ENCODE measurements at regions not wholly inside any gene's neighbourhood (a gene's known extent, or its start where the extent isn't known, plus 50 kb on each side); places are given as distances from the start of the nearest gene placed in this dataset.
A peak's percentile ranks its signal among the peaks of the same experiment; 100 is the strongest.
"Not testable (repeated sequence)": the region's sequence is repeated elsewhere in the genome, so short reads cannot be mapped to it uniquely, and the experiment has no call there.

DNA sequence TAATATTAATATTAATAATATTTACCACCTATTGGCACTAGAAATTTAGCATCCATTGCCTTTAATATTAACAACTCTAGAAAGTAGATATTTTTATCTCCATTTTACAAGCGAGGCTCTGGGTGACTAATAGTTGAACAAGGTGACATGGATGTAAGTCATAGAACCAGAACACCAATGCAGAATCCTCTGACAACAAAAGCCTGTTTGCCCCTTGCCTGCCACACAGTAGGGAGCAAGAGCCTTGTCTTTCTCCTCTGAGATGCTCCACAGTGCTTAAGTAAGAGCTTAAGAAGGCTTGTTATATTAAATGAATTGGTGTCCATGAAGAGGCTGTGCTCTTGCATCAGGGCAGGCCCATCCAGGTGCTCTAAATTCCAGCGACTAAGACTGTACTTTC, 51.2 kb upstream of the LBX1 start:
- no peak for DNase-seq

DNA sequence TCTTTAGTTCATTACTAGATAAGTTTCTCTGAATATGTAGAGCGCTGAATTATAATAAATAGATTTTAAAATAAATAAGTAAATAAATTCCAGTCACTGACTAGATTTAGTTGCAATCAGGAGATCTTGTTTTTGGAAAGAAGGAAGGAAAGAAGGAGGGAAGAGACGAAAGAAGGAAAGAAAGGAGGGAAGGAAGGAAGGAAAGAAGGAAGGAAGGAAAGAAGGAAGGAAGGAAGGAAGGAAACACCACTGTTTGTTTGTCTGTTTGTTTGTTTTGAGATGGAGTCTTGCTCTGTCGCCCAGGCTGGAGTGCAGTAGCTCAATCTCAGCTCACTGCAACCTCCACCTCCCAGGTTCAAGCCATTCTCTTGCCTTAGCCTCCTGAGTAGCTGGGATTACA, 51.7 kb upstream of the LBX1 start:
- not testable (repeated sequence) for DNase-seq

DNA sequence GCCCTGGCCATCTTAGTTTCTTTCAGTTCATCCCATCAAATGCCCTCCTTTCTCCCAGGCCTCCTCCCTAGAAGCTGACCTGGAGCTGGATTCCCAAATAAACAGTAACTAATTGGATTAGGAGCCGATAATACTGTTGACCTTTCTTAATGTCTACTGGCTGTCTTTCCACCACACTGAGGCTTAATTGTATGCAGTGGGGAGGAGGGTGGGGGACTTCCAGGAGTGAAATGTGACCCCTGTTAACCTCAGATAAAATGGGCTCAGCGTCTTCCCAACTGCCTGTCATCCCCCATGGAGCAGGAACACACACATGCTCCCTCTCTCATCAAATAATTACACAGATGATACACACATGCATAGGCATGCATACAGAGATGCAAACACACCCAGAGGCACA, 53.7 kb upstream of the LBX1 start:
- no peak for DNase-seq

DNA sequence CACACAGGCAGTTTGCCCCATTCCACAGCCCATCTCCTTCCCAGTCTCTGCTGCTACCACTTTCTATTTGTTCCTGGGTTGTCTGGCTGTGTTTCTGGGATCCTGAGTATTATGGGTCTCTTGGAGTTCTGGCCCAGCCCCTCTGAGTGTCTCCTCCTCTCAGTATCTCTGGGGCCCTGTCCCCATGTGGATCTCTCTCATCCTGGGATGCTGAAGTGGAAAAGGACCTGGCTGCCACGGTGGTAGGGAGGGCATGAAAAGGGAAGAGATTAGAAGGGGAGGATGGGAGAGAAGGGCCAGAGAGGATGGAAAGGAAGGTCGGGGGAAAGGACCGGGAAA, 54.5 kb upstream of the LBX1 start:
- no peak for DNase-seq

DNA sequence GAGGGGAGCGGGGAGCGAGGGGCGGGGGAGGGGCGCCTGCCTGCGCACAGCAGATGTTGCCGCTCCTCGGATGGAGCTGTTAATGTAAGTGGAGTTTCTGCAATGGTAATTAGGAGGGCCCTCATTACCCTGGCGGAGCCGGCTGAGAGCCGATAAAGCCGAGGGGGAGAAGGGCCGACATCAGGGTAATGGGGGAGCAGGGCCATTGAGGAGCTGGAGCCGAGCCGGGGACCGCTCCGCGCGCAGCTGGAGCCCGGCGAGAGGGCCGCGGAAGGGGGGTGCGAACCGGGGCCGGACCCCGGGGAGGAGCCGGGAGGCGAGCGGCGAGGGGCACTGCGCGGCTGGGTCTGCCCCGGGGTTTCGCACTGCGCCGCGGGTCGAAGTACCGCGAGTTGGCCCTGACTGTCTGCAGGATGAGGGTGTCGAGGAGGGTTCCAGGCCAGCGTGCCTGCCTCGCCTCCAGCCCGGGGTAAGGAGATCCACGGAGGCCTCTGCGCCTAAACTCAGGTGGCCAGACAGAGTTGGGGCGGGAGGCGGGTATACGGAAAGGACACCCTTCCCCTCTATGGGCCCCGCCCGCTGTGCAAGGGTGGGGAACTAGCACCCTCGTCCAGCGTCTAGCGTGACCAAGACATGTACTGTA, 55.0 kb upstream of the LBX1 start:
- no peak for DNase-seq

DNA sequence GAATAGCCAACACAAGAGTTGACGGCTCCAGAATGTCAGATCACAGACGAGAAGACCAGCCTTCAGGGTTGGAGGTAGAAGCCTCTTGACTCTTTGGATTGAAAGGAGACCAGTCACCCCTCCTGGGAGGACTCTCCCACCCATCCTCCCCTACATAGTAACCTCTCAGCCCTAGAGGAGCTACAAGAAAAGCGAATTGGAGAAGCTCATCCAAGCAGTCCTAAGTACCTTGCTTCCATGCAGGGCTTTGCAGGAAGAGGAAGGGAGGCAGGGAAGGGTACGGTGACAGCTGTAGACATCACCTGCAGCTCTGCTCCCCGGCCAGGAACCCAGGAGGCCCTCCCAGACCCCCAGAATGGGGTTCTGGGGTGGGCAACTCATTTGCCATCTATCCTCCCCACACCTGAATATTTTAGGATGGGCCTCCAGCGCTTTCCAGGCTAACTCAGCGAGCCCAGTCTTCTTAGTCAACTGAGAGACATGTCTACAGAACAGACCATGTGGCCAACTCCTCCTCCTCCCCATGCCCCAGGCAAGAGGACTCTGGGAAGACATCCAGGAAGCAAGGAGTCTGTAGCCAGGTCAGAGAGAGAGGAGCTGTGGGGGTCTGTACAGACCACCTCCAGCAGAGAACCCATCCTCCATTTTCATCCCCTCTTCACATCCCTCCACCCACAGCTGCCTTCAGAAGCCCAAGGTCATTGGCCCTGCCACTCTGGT, 55.6 kb upstream of the LBX1 start:
- DNase-seq, result no peak

DNA sequence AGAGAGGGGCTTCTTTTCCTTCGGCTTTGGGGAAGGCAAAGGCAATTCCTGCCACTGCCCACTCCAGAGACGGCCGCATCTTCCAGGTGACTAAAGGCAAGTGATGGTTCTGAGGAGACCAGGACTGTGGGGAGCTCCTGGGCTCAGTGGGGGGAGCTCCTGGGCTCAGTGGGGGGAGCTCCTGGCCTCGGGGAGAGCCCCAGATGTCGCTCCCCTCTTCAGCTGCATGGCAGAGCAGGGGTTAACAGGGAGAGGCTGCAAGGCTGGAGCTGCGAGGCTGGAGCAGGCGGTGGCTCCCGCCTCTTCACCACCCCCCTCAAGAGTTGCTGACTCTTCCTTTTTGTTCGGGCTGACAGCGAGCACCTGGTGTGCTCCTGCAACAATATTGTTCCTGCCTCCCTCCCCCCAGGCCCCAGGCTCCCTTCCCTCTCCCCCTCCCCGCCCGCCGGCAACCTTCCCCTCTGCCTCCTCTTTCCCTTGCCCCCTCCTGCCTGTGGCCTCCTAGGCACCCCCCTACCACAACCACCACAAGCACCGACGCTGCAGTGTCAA, 56.3 kb upstream of the LBX1 start:
- no peak for DNase-seq

DNA sequence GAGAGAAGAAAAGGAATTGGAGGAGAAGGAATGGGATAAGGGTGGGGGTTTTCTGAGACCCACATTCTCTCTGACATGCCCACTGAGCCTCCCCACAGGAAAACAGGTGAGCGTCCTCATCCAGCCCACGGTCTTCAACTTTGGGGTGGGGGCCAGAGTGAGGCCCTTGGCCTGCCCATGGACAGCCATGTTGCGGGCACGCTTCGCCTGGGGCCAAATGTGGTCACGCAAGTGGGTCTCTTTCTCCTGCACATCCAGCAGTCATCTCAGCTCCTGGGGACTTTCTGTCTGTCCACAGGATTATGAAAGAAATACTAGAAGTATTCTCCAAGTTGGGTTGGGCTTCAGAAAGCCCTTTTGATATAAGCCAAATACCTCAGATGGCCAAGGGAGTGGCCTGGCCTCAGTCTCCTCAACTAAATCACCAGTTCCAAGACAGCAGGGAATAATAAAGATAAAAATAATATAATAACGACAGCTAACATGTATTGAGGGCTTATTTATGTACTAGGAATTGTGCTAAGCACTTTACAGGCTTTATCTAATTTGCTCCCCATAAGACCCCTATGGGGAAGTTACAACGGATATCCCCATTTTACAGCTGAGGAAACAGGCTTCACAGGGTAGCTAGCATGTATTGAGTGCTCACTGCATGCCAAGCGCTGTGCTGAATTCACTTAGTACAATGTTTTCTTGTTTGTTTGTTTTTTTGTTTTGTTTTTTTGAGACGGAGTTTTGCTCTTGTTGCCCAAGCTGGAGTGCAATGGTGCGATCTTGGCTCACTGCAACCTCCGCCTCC, 57.2 kb upstream of the LBX1 start:
- DNase-seq, result no peak

DNA sequence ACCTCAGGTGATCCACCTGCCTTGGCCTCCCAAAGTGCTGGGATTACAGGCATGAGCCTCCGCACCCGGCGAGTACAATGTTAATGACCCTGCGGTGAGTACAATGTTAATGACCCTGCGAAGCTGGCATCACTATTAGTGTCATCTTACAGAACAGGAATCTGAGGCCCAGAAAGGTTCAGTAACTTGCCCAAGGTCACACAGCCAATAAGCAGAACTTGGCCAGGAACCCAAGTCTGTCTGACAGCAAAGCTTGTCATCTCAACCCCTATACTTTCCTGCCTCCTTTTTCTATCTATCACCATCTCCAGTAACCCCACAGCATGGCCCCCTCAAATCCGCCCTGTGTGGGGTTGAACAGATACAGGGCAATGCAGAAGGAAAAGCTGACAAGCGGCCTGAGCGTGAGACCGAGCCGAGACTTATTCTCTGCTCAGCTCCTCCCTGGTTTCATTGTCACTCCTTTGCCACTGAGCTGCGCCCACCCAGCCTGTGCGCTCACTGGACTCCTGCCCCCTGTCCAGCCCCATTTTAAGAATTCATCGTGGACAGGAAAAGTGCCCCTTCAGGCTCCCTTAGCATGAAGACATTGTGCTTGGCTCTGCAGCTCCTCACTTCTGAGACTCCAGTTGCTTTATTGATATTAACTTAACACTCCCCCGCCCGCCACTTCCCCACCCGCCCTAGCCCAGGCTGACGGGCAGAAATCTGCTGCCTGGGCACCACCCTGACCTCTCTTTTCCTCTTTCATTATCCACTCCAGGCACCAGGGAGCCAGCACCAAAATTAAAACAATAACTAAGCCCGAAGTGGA, 58.1 kb upstream of the LBX1 start:
- DNase-seq, result no peak

DNA sequence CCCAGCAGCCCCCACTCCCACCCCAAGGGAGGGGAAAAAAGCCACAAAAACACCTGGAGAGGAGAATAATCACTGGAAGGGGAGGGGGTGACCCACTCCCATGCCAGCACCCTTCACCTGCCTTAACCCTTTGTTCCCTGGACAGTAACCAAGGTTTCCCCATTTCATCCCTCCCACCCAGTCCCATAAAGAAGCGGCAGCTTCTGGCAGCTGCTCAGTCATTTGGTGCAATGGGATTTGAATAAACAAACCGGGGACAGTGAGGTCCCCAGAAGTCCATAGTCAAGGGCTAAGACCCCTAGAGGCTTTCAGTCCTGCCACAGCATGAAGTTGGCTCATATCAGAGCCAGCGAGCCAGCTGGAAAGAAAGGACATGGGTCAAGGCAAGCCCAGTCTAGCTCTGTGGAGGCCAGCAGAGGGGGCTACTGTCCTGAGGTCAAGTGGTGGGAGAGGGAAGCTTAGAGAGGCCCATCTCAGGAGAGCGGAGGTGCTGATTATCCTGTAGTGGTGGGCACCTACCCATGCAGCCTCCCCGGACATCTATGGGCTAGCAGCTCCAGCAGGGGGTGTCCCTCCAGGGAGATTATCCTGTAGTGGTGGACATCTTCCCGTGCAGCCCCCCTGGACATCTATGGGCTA, 58.9 kb upstream of the LBX1 start:
- DNase-seq, result no peak

DNA sequence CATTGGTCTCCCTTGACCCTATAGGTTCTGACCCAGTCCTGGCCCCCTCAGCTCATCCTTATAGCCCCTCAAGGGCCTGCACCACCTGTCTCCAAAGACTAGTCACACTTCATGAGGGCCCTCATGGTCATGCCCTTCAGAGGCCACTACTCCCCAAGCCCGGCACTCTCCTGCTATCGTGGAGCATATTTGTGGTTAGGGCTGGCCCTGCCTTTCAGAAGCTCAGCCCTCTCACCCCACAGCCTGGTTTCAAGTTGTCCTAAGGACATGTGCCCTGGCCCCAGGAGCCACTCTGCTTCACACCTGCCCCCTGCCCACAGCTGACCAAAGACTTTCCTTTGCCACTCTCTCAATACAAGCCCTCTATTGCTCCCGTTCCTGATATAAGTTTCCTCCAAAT, 60.3 kb upstream of the LBX1 start:
- DNase-seq, result no peak

DNA sequence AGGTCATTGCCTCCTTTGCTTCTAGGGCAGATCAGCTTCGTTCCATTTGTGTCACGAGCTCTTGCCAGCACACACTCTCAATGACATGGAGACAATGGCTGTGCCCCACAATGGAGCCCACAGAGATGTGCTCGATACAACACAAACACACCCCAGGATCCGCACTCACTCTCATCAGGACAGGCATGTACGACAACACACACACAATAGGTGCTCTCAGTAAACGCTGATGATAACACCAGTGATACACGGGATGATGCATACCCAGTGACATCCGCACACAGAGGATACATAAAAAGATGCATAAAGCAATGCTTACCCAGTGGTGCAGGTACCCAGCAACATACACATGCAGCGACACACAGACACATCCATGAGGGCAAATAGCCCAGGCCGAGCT, 61.2 kb upstream of the LBX1 start:
- DNase-seq, result no peak

DNA sequence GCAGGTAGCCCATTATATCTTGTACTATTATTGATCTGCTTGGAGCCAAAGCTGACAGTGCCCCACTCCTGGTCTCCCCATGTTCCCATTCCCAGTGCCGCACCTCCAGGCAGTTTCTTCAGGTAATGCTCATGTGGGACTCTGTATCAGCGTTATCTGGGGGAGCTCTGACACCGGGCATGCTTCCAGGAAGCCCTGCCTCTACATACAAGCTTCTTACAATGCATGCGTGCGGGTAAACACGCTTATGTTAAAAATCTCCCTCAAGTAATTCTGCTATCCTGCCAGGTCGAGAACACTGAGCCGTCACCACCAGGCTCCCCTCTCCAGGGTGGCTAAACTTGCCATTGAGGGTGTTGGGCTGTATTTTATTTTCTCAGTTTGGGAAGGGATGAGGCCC, 61.6 kb upstream of the LBX1 start:
- DNase-seq, result no peak

DNA sequence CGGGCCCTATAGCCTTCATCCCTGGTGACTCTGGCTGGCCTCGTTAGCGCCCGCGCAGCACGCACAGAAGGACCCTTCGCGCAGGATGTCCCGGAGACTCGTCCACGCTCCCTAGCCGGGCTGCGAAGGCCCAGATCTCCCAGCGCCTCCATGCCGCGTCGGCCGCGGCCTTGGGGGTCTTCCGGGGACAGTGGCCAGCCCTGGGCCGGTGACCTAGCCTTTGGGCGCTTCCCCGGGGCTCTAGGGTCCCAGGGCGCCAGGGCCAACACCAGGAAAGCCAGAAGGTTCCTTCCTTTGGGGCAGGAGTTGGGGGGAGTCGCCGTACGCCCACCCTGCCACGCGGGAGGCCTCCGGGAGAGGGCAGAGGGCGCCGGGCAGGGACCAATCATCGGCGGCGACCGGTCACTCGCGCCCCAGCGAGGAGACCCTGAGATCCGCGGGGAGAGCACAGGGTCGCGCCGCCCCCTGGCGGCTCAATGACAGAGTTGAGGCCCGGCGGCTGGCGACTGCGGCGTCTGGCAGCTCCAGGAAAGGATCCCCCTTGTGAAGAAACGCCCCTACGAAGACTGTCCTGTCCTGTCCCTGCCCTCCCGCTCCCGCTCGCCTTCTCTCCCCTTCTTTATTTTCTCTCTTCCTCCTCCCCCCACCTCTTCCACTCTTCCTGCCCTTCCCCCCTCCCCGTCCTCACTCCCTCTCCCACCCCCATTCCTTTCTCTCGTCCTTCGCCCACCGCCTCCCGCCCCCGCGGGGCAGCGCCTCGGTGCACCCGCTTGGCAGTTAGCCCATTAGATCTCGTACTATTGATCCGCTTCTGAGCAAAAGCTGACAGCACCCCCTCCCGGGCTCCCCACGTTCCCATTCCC, 62.3 kb upstream of the LBX1 start:
- DNase-seq, result peak; percentile 64

DNA sequence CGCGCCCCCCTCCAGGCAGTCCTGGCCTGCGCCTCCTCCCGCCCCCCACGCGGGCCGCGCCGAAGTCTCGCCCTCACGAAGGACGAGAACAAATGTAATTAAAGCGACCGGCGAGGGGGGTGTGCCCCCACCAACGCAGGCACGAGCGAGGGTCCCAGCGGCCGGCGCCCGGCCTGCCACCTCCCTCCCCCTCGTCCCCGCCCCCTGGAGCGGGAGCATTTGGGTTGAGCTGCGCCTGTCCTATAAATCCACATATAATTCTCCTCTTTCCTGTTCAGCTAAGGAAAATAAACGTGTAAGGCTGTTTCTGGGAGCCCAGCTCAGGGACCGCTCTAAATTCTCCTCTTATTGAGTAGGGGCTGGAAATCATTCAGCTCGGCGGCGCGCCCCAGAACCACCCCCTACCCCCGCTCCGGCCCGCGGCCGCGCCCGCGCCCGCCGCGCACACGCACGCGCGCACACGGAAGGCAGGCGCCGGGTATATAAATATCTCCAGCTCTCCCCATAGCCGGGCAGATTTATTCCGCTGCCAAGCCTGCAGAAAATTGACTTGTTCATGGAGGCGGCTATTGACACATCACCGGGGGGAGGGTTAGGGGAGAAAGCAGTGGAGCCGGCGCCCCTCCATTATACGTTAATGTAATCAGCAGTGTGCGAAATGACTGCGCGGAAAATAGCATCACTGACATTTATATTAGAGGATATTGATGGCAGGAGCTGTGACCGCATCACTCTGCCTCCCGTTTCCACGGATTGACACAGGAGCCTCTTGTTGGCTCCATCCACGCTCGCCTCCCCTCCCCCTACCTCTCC, 61.6 kb upstream of the BTRC start:
- DNase-seq, result no peak

DNA sequence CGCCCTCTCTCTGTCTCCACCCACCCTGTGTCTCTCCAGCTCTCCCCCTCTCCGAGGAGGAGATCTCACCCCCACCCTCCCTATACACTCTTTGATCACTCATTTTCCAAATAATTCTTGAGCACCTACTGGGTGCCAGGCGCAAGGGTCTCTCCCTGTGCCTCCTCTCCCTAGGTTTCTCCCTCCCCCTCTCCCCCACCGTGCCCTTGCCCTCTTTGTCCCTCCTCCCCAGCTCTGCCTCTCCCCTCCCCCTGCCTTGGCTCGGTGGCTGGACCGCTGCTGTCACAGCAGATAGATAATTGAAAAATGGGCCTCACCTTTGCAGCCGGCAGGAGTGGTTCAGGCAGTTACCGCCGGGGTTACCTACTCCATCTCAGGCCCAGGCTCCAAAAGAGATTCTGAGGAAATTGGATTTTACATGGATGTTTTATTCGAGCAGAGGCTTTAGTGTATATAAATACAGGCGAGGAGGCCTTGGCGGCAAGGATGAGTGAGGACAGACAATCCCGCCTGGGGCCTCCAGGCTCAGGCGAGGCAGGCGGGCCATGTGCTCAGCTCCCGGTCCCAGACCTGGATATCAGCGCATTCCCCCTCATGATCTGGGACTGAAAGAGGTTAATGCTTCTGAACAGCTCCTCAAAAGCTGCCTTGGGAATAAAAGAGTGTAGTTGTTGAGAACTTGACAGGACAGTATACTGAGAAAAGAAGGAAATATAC, 60.8 kb upstream of the BTRC start:
- no peak for DNase-seq

DNA sequence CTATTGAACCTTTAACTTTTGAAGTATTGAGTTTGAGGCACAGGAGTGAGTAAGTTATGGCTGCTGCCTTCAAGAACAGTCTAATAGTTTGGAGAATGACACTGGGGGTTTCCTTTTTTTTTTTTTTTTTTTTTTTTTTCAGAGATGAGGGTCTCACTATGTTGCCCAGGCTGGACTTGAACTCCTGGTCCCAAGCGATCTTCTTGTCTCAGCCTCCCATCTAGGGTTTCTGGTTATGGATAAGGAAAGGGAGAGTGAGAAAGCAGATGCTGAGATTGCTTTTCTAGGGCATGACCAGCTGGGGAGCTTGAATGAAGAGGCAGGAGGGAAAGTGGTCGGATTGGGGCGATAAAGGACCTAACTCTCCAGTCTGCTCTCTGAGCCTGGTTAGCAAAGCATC, 59.9 kb upstream of the BTRC start:
- DNase-seq, result no peak

DNA sequence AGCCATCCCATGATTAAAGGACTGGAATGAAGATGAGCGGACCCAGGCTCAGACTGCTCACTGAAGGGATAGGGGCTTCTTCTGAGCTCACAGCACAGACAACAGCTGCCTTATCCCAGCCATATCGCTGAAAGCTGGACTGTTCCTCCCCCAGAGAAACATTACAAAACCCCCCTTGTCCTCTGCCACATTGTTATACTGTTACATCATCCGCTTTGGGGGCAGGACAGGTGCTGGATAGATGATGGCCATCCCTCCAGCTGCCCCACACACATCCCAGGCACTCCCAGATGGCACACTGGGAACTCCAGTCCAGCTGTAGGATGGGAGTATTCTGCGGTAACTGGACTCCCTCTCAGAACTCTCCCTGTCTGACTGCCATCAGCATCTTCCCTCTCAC, 58.7 kb upstream of the BTRC start:
- no peak for DNase-seq

DNA sequence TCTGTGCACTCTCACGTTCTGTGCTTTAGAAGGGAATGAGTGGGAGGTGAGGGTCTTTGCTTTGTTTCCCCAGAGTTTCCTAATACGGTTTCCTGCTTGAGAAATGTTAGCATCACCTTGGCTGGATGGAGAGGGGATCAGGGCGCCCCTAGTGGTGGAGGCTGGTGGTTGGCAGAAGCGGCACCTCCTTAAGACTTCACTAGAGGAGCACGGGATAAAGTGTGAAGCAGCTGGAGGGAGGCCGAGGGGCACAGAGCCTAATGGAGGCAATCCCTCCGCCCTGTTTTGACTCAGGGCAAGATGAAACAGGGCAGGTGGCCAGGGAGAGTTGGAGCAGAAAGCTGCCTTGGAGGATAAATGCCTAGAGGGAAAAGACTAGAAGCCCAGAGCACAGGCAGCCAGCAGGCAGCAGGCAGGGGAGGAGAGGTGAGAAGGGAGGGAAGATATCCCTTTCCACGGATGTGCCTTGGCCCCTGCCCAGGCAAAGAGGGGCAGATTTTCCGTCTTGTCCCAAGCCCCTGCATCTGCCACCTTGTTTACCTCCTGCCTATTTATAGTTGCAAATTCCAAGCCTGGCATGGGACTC, 56.0 kb upstream of the BTRC start:
- peak; percentile 76 for DNase-seq

DNA sequence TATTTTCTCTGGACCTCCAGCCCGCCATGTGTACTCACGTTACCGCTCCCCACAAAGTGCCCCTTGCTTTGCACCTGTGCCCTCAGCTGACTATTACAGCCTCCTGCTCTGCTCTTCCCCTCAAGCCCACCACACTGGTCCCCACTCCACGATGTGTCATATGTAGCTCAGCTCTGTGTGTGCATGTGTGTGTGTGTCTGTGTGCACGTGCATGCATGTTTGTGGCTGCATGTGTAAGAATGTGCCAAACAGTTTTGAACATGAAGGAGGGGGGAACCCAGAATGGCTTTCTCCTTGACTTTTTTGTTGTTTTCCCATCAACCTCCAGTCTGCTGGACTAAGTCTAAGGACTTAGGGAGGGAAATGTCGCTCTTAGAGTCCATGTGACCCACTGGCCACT, 54.8 kb upstream of the BTRC start:
- DNase-seq, result no peak
